ENCODE measurements at regions not wholly inside any gene's neighbourhood (a gene's known extent, or its start where the extent isn't known, plus 50 kb on each side); places are given as distances from the start of the nearest gene placed in this dataset.
"Not testable (repeated sequence)": the region's sequence is repeated elsewhere in the genome, so short reads cannot be mapped to it uniquely, and the experiment has no call there.

DNA sequence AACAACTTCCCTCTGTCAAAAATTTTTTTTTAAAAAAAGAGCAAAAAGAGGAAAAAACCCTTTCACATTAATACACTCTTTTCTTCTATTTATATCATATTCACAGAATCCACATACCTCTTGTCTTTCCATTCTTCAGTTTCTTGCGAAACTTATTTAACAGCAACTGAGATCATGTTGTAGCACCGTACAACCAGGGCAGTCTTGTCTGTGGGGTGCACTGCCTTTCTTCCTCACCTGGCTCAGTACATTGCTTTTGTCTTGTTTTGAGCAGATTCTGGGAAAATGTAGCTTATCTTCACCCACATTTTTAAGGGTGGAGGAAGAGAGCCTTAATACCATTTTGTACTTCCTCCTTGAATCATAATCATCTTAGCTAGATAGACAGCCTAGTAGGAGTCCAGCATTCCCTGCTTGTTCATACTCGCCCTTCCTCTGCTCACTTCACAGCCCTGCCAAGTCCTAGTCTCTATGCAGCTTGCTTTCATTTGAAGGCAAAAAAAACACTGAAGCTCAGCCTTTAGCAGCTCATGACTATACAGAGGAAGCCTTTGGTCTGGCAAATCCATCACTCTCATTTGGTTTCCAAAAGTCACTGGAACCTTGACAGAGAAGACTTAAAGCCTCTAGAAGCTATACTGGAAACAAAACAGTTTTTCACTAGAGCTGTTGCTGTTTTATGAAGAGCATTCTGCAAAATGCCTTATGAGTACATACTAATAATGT is 140.6 kb upstream of the BANK1 start:
- H3K4me3 Mint-ChIP-seq = no peak overlapping the region
- H3K27ac Mint-ChIP-seq = no peak overlapping the region
- no peaks in the 10 kb centered on the region for H3K9me3 Mint-ChIP-seq
- no peaks in the 10 kb centered on the region for H3K36me3 Mint-ChIP-seq (ENCODE audit: low read depth)
- DNase-seq (no peak), ATAC-seq (no peak)
- H3K4me1 Mint-ChIP-seq = no peaks in the 10 kb centered on the region
- H3K27me3 Mint-ChIP-seq = no peaks in the 10 kb centered on the region

DNA sequence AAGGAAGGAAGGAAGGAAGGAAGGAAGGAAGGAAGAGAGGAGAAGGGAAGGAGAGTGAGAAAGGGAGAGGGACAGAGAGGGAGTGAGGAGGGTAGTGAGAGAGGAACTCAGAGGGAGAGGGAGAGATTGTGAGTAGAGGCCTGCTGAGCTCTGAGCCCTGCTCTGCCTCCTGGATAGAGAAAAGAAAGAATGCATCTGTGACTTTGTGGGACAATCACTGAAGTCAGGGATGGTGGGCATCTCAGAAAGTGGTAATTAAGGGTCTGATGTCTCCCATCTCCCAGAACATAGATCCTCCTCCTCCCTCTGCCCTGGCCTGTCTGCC is 142.9 kb upstream of the BANK1 start:
- Mint-ChIP-seq H3K4me1 (no peaks in the 10 kb centered on the region), H3K4me3 (no peak overlapping the region), H3K27ac (no peak overlapping the region), H3K9me3 (no peaks in the 10 kb centered on the region), H3K36me3 (ENCODE audit: low read depth) (no peaks in the 10 kb centered on the region), H3K27me3 (peaks cover 2% of the 10 kb centered on the region)
- ATAC-seq (no peak), DNase-seq (no peak)

DNA sequence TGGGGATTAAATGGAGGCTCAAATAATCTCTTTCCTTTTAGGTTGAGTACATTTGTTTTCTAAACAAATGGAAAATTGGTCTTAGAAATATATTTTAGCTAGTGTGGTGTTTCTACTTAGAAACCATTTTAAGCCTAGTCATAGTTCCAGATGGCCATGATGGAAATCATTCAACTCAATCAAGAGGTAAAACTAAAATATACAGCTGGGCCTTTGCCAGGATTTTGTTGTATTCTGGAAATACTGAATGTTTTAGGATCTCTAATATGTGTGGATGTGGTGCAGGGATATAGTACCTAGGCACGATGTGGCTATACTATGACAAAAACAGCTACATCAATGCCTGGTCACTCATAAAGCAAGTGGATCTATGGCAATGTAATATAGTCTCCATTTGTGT is 146.0 kb upstream of the BANK1 start:
- DNase-seq (no peak), ATAC-seq (no peak)
- Mint-ChIP-seq H3K27me3 (peaks cover 10% of the 10 kb centered on the region), H3K36me3 (ENCODE audit: low read depth) (no peaks in the 10 kb centered on the region), H3K27ac (no peak overlapping the region), H3K9me3 (no peaks in the 10 kb centered on the region), H3K4me1 (no peaks in the 10 kb centered on the region), H3K4me3 (no peak overlapping the region)

GRCh38 chr4:101643186-101643837 is 147.2 kb upstream of the BANK1 start:
- ATAC-seq (no peak), DNase-seq (no peak)
- H3K27ac Mint-ChIP-seq = no peak overlapping the region
- H3K27me3 Mint-ChIP-seq = peaks cover 10% of the 10 kb centered on the region
- H3K36me3 Mint-ChIP-seq (ENCODE audit: low read depth) = no peaks in the 10 kb centered on the region
- H3K9me3 Mint-ChIP-seq = no peaks in the 10 kb centered on the region
- no peak overlapping the region for H3K4me3 Mint-ChIP-seq
- H3K4me1 Mint-ChIP-seq = no peaks in the 10 kb centered on the region

GRCh38 chr4:101632766-101633165 is 157.8 kb upstream of the BANK1 start:
- H3K27me3 Mint-ChIP-seq; H3K4me1 Mint-ChIP-seq; H3K36me3 Mint-ChIP-seq (ENCODE audit: low read depth); ATAC-seq; DNase-seq; H3K4me3 Mint-ChIP-seq; H3K9me3 Mint-ChIP-seq; H3K27ac Mint-ChIP-seq: not testable (repeated sequence)

DNA sequence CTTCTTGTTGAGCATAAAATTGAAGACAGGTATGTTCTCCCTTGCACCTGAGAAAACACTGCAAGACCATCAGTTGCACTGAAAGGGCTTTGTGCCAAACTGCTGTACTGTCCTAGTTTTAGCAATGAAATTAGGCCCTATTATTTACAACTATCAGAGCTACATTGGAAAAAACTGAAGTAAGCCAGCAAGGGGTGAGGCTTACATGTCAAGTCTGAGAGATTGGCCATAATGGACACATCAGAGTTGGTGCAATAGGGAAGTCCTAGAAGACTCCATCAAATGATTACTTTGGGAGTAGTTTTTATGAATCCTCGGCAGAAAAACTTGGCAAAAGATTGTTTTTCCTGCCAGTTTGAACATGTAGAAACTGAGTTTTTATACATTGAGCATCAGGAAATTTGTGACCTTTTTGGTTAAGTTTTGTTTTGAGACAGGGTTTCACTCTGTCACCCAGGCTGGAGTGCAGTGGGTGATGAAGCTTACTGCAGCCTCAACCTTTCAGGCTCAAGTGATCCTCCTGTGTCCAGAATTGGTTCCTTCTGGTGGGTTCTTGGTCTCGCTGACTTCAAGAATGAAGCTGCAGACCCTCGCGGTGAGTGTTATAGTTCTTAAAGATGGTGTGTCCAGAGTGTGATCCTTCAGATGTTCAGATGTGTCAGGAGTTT is 160.1 kb upstream of the BANK1 start:
- DNase-seq (no peak), ATAC-seq (peak; percentile 68)
- Mint-ChIP-seq H3K4me1 (peaks cover 8% of the 10 kb centered on the region), H3K27ac (peak overlapping the region; percentile 77), H3K36me3 (ENCODE audit: low read depth) (no peaks in the 10 kb centered on the region), H3K4me3 (no peak overlapping the region), H3K27me3 (peaks cover 14% of the 10 kb centered on the region), H3K9me3 (no peaks in the 10 kb centered on the region)

DNA sequence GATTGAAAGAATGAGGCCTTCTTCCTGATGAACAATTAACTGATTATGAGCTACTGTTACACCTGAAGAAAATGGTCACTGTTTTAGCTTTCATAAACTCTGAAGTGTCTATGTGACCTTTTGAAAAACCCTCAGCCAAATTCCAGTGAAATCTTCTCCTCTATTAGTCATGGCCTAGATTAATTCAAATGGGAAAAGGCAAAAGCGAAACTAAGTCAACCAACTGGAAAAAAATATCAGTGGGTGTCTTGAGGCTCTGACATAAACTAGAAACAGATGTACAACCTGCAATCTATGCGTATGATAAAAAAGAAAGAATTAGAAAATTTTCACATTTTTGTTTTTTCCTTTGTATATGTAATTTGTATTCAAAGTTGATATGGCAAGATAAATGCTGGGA is 169.4 kb upstream of the BANK1 start:
- Mint-ChIP-seq H3K27ac (no peak overlapping the region), H3K9me3 (no peaks in the 10 kb centered on the region)

GRCh38 chr4:101615652-101616051 is 174.9 kb upstream of the BANK1 start:
- no peak overlapping the region for H3K27ac Mint-ChIP-seq

More for the DNA sequence above, 169.4 kb upstream of the BANK1 start:
- Mint-ChIP-seq H3K27me3 (peaks cover under 1% of the 10 kb centered on the region), H3K4me3 (no peak overlapping the region), H3K4me1 (peaks cover 9% of the 10 kb centered on the region), H3K36me3 (ENCODE audit: low read depth) (no peaks in the 10 kb centered on the region)
- DNase-seq = no peak
- ATAC-seq = no peak

GRCh38 chr4:101606989-101607388 is 183.5 kb upstream of the BANK1 start:
- not testable (repeated sequence) for H3K27ac Mint-ChIP-seq, H3K27me3 Mint-ChIP-seq

More at GRCh38 chr4:101615652-101616051, 174.9 kb upstream of the BANK1 start:
- no peaks in the 10 kb centered on the region for H3K27me3 Mint-ChIP-seq
- no peak for DNase-seq
- no peaks in the 10 kb centered on the region for H3K4me1 Mint-ChIP-seq
- H3K36me3 Mint-ChIP-seq (ENCODE audit: low read depth) = no peaks in the 10 kb centered on the region
- no peak for ATAC-seq
- no peak overlapping the region for H3K4me3 Mint-ChIP-seq
- H3K9me3 Mint-ChIP-seq = no peaks in the 10 kb centered on the region

DNA sequence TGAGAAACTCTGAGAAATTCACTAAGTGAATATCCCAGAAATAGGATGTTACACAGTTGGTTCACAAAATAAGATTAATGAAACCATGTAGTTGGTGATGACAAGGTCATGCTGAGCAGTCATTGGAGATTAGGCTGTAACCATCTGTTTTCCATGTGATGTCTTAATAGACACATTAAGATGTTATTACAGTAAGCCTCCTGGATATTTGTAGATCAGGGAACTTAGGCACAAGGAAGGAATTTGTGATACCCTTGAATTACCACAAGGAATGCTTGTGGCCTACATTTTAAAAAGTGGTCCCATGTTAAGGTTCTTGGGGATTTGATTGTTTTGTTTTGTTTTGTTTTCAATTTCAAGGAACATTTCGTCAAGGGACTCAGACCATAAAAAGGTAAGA is 185.6 kb upstream of the BANK1 start:
- DNase-seq (no peak), ATAC-seq (no peak)
- Mint-ChIP-seq H3K27me3 (no peaks in the 10 kb centered on the region), H3K4me1 (no peaks in the 10 kb centered on the region), H3K4me3 (no peak overlapping the region), H3K27ac (no peak overlapping the region), H3K36me3 (ENCODE audit: low read depth) (peaks cover 5% of the 10 kb centered on the region), H3K9me3 (peaks cover 8% of the 10 kb centered on the region)

More at GRCh38 chr4:101606989-101607388, 183.5 kb upstream of the BANK1 start:
- H3K9me3 Mint-ChIP-seq; H3K36me3 Mint-ChIP-seq (ENCODE audit: low read depth); H3K4me1 Mint-ChIP-seq; DNase-seq; H3K4me3 Mint-ChIP-seq; ATAC-seq: not testable (repeated sequence)

DNA sequence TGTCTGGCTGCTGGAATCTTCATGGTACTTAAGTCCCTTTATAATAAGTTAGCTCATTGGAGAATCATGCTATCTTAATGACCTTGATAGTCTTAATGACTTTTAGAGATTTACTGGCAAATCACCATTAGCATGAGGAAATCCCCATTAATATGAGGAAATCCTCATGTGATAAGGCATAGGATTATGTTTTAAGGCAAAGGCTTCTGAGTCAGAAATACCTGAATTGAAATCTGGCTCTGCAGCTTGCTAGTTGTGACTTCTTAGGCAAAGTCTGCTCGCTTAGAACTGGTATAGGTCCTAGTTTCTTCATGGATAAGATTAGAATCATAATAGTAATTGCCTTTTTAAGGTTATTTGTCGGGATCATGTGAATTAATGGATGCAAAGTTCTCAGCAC is 190.2 kb upstream of the BANK1 start:
- Mint-ChIP-seq H3K4me3 (no peak overlapping the region), H3K27me3 (no peaks in the 10 kb centered on the region), H3K4me1 (no peaks in the 10 kb centered on the region), H3K36me3 (ENCODE audit: low read depth) (no peaks in the 10 kb centered on the region), H3K9me3 (no peaks in the 10 kb centered on the region), H3K27ac (no peak overlapping the region)
- DNase-seq = no peak
- no peak for ATAC-seq

- H3K4me3 Mint-ChIP-seq = no peak overlapping the region
- no peaks in the 10 kb centered on the region for H3K4me1 Mint-ChIP-seq
- no peaks in the 10 kb centered on the region for H3K36me3 Mint-ChIP-seq (ENCODE audit: low read depth)
- no peaks in the 10 kb centered on the region for H3K27me3 Mint-ChIP-seq
- ATAC-seq (no peak), DNase-seq (no peak)
- no peak overlapping the region for H3K27ac Mint-ChIP-seq
- H3K9me3 Mint-ChIP-seq = no peaks in the 10 kb centered on the region
These were observed 190.9 kb upstream of the BANK1 start for GRCh38 chr4:101599620-101600019.

- Mint-ChIP-seq H3K27ac (no peak overlapping the region), H3K27me3 (no peaks in the 10 kb centered on the region), H3K4me3 (no peak overlapping the region), H3K36me3 (ENCODE audit: low read depth) (no peaks in the 10 kb centered on the region), H3K4me1 (no peaks in the 10 kb centered on the region), H3K9me3 (no peaks in the 10 kb centered on the region)
- DNase-seq (peak; percentile 18), ATAC-seq (peak; percentile 54)
These were observed 193.6 kb upstream of the BANK1 start for GRCh38 chr4:101596781-101597552.

DNA sequence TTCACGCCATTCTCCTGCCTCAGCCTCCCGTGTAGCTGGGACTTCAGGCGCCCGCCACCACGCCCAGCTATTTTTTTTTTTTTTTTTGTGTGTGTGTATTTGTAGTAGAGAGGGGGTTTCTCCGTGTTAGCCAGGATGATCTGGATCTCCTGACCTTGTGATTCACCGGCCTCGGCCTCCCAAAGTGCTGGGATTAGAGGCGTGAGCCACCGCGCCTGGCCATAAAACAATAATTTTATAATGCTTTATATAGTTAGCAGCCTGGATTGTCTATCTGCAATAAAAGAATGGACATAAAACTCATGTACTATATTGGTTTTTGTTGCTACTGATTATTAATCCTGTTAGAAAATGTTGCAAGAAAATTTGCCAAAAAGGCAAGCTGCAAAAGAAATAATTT is 195.9 kb upstream of the BANK1 start:
- Mint-ChIP-seq H3K27me3 (no peaks in the 10 kb centered on the region), H3K4me3 (no peak overlapping the region), H3K9me3 (no peaks in the 10 kb centered on the region), H3K36me3 (ENCODE audit: low read depth) (no peaks in the 10 kb centered on the region), H3K27ac (no peak overlapping the region), H3K4me1 (no peaks in the 10 kb centered on the region)
- ATAC-seq (no peak), DNase-seq (no peak)

DNA sequence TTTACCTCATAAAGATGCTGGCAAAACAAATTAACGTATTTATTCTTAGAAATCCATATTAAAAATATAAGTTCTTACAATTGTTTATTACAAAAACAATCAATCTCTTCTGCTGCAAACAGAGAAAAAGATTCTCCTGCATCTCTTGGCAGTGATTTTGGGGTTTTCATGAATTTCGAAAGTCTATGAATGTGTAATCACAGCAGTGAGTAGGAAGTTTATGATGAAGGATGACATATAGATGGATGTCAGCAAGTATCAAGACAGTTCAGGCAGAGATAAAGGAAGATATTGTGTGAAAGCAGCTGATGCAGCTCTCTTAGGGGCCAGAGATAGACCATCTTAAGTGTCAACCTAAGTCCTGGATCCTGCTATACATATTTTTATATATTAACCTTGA is 196.9 kb upstream of the BANK1 start:
- no peak for ATAC-seq
- no peak for DNase-seq
- Mint-ChIP-seq H3K36me3 (ENCODE audit: low read depth) (no peaks in the 10 kb centered on the region), H3K27ac (no peak overlapping the region), H3K4me1 (no peaks in the 10 kb centered on the region), H3K4me3 (no peak overlapping the region), H3K27me3 (no peaks in the 10 kb centered on the region), H3K9me3 (no peaks in the 10 kb centered on the region)
